Activated naive CD4-positive, alpha-beta T cell treated with Interleukin-2 at 50 U/mL for 16 hours (primary cell): ENCODE measurements at regions not wholly inside any gene's neighbourhood (a gene's known extent, or its start where the extent isn't known, plus 50 kb on each side); places are given as distances from the start of the nearest gene placed in this dataset.
"Not testable (repeated sequence)": the region's sequence is repeated elsewhere in the genome, so short reads cannot be mapped to it uniquely, and the experiment has no call there.

Experiments used
- DNase-seq: peaks from one replicate; pipeline ENCODE4 v3.0.0-alpha.2; 2020

DNA sequence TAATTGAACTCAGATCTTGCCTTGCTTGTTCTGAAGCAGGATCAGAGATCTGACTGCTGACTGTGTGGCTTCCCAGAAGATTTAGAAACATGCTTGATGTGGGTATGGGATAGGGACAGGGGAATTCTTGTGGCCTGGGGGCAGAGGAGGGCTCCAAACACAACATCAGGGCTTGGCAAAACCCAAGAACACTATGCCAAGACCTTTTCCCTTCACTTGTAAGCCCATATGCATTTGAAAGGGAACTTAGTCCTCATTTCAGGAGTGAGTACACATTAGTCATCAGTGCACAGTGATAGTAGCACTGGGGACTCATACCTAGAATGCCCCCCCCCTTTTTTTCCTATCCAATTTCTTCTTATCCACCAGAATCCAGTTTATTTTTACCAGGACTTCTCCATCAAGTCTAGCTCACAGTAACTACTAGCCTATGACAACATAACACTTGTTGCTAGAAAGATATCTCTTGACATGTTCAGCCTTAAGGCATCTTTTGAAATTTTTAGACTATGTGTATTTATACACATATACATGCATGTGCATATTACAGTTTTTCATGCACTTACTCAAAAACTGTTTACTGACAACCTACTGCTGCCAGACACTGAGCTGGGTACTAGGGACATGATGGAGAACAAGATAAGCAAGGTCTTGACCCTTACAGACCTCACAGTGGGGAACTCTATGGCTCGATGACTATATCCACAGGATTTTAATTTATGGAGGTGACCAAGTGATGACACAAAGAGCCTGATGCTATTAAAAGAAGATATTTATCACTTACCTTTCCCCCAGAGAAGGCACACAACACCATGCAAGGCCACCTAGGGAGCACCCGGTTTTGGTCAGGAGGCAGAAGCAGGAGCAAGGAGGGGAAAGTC lies 158.3 kb upstream of the MAP3K1 start:
- DNase-seq, result no peak

DNA sequence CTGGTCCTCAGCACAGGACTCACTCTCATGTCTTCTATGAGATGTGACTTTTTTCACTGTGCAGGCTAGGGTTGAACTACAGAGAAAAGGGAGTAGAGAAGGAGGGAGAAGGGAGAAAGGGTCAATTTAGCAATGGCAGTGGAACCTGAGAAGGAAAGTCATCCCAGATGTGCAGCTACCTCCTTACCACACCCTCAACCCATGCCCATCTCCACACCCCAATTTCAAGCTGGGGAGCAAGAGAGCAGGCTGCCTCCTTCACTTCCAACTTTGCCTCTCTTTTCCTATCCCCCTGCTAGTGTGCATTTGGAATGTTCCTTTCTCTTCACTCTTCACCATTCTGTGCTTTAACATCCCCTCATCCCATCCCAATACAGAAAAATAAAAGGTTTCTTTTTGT lies 163.5 kb upstream of the MAP3K1 start:
- no peak for DNase-seq

GRCh38 chr5:56650386-56650785 lies 165.0 kb upstream of the MAP3K1 start:
- DNase-seq, result no peak

DNA sequence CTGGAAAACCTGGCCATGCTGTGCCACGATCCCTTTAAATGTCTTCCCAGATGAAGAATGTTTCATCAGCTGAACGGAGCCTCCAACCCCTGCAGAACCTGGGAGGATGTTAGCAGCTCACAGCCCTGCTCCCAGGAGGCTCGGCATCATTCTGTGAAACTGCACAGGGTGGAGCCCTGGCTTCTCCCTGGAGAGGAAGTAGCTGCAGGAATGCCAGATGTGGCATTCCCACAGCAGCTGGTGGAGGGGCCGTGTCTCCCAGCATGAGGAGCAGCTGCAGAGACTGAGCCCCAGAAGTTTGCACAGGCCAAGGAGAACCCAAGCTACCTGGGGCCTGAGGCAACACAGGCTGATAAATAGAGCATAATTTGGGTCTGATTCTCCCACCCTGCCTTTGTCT lies 165.8 kb upstream of the MAP3K1 start:
- DNase-seq, result no peak

DNA sequence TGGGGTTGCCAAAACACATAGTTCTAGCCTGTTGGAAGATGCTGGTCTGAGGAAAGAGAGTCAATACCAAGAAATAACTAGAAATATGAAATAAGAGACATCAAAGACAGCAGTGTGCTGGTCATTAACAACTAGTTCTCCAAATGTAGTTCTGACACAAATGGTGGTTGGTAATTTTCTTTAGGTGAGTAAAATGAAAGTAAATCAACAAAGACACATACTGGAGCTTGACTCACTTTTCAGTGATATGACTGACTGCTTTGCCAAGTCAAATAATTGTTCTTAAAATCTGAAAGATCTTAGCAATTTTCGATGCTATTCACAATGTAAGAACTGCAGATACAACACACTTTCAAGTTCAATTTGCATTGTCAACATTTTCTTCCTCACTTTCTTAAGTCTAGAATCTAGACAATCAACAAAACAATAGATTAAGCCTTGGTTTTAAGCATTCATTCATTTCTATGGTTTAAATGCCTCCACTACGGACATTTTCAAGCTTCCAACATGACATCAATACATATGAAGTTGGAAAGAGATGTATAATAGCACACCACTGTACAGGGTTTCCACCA lies 166.8 kb upstream of the MAP3K1 start:
- DNase-seq, result no peak

GRCh38 chr5:56647099-56647850 lies 168.1 kb upstream of the MAP3K1 start:
- no peak for DNase-seq

DNA sequence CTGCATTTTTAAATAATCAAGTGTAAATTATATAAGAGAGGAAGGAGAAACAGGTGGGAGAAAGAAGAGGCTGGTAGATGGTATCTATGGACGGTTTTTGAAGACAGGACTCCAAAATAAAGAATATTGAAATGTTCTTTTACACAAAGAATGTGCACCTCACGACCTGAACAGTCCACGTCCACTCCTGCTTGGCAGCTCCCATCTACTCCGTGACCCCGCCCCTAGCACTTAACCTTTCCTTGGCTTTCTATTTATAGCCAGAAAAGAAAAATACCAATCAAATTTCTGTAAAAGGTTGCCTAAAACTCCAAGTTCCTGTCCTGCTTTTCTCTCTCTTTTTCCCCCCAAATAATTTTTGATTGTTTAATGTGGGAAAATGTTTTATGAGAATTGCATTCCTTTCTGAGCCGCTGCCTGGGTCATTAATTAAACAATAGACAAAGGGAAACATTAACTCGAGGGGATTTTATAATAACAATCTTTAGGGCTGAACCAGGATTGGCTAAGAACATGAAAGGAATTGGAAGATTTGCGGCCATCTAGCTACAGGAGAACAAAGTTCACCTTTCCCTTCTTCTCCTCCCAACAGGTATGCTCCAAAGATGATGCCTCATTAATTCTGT lies 173.6 kb upstream of the MAP3K1 start:
- DNase-seq, result no peak

DNA sequence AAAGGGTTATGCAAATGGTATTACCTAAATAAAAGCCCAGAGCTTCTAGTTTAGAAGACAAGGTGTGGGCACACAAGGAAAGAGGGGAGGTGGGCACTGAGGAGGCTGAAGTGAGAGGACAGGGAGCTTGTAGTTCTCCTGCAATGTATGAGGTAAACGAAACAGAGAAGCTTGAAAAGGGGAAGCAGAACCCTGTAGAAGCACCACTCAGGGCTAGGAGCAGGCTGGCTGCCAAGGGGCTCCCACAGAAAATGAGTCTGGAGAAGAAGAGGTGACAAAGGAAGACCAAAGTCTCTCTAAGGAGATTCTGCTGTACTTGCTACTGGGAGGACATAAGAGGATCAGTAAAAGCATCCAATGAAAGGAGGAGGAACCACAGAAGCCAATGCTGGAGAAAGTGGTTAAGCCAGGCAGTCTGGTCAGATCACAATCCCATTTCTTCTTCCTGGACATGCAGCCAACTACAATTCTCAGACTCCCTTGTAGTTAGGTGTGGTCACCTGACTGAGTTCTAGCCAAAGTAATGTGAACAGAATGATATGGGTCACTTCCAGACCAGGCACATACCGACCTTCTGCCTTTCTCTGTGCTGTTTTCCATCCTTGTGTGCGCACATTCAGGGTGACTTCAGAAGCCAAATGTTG lies 174.5 kb upstream of the MAP3K1 start:
- no peak for DNase-seq

DNA sequence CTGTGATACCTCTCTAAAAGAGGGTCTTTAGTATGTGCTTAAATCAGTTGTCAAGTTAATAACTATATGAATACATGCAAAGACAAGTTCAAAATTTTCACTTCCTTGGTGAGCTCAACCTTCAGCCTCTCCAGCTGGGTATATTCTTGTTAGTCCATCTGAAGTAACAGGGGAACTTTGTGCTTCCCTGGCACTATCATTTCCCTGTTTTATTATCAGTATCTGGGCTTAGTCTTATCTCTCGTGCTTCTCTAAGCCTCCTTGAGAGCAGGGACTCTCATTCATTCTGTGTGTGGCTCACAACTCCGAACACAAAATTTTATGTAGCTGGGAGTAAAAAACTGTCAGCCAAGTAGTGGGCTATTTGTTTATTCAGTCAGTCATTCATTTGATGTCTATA lies 175.9 kb upstream of the MAP3K1 start:
- DNase-seq, result no peak

- peak; percentile 9 for DNase-seq
These were observed 176.5 kb upstream of the MAP3K1 start for GRCh38 chr5:56638768-56639238.

GRCh38 chr5:56638061-56638621 lies 177.2 kb upstream of the MAP3K1 start:
- DNase-seq, result no peak

DNA sequence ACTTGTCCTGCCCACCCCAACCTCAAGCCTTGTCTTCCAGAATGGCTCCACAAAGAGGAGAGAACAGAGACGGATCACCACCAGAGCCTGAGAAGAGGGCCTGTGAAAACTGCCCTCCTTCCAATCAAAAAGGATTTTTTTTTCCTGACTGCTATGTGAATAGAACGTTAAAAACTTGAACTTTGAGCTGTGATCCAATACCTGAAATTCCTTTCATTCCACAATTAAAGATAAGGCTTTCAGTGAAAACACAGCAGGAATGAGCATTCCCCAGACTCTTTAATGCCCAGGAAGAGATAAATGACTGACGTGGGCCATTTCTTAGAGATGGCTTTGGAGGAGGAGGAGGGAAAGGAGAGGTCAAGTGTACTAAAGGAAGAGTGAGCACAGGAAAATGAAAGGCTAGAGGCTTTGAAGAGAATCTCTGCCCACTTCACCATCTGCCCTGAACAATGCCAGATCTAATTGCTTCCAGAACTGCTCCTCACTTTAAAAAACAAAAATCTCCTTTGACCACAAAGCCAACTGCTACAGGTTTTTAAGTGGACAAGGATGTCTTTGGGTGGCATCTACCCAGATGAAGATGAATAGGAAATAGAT lies 177.9 kb upstream of the MAP3K1 start:
- no peak for DNase-seq

DNA sequence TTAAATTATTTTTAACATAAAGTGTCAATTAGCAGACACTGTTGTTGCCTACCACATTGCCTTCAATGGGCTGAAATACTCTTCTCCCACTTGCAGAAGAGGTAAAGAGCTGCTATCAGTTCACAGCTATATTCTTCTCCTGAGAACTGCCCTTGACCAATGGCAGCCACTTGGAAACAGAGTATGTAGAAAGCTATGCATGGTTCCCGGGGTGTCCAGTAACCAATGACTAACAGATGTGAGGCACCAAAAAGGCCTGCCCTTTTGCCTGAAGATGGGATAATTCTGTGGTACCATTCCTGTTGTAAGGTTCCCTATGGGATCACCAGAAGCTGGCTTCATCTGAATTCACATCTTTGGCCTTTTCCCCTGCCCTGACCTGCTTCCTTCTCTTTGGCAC lies 181.4 kb upstream of the MAP3K1 start:
- DNase-seq, result no peak

- no peak for DNase-seq
These were observed 182.4 kb upstream of the MAP3K1 start for GRCh38 chr5:56632939-56633338.

GRCh38 chr5:56632199-56632598 lies 183.2 kb upstream of the MAP3K1 start:
- DNase-seq, result no peak

GRCh38 chr5:56631719-56632118 lies 183.6 kb upstream of the MAP3K1 start:
- DNase-seq, result no peak

- not testable (repeated sequence) for DNase-seq
These were observed 186.7 kb upstream of the MAP3K1 start for GRCh38 chr5:56628616-56629015.

DNA sequence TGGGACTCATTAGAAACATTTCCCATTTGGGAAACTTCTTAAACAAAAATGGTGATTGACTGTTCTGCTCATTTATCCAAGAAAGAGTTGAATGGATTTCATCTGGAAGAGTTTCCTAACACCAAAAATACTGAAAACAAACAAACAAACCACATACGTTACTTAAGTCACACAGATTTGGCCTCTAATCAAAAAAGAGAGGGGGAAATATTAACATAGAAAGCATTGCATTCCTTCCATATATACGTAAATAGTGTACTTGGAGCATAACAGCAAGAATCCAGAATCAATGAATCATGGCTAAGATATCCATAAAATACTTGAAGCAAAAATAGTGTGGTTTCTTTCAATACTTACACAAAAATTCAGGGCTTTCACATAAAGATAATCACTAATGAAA lies 189.8 kb upstream of the MAP3K1 start:
- no peak for DNase-seq

DNA sequence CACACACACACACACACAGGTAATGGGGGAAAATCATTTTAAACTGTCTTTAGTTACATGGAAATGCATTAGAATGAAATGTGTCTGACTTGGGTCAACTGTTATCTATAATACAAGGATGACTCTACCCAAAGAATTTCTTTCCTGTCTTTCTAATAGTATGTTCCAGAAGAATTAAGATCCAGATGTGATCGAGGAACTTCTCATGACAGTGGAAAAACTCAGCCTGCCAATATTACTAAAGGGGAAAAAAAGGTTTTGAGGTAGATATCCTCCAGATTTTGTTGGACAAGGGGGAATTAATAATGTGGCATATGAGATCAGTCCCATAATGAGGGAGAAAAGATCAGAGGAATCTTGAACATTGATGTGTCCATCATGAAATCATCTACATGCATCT lies 190.6 kb upstream of the MAP3K1 start:
- no peak for DNase-seq

- no peak for DNase-seq
These were observed 193.2 kb upstream of the MAP3K1 start for GRCh38 chr5:56622141-56622540.

GRCh38 chr5:56620903-56621677 lies 194.3 kb upstream of the MAP3K1 start:
- no peak for DNase-seq
